OCI-LY7 (cell line): ENCODE measurements at regions not wholly inside any gene's neighbourhood (a gene's known extent, or its start where the extent isn't known, plus 50 kb on each side); places are given as distances from the start of the nearest gene placed in this dataset.

Source experiments
- BruUV-seq: library from RNA; stranded (reverse); fragments of 400-500 nt; replicated peaks from 2 replicates; lab custom pipeline; 2021; lab: Mats Ljungman, UMichigan
- CTCF ChIA-PET: fragments of 300-600 bp; sonication (Branson Sonifier 250); formaldehyde crosslinking; loops from one replicate; lab custom pipeline; 2022; ENCODE audit warnings: antibody characterized with exemption; ENCODE audit not compliant: unreplicated experiment; lab: Charles Lee
- POLR2A ChIA-PET: fragments of 300-600 bp; sonication (Branson Sonifier 250); formaldehyde crosslinking; loops from one replicate; lab custom pipeline; 2022; ENCODE audit warnings: antibody characterized with exemption; lab: Charles Lee
- DNase-seq: peaks from one replicate; pipeline ENCODE4 v3.0.0-alpha.2; 2015; ENCODE audit warnings: low spot score
- H2AFZ ChIP-seq: fragments of 200-600 bp; sonication (generic), shearing (Covaris generic); 2 replicates; pipeline ENCODE4 v1.6.1; 2014; ENCODE audit warnings: mild to moderate bottlenecking, antibody characterized with exemption, low read length, moderate library complexity
- H3K27ac ChIP-seq: fragments of 200-600 bp; sonication (generic); 2 replicates; pipeline ENCODE4 v1.5.1; 2014; ENCODE audit warnings: mixed run types, low read depth, mild to moderate bottlenecking, moderate library complexity, low read length, inconsistent platforms; ENCODE audit not compliant: poor library complexity, severe bottlenecking
- H3K36me3 ChIP-seq: fragments of 200-600 bp; sonication (generic); 2 replicates; pipeline ENCODE4 v1.6.1; 2014; ENCODE audit warnings: mild to moderate bottlenecking, antibody characterized with exemption, low read length, moderate library complexity, mixed read lengths; ENCODE audit not compliant: insufficient read depth
- H3K4me1 ChIP-seq: fragments of 200-600 bp; sonication (generic); 2 replicates; pipeline ENCODE4 v1.5.1; 2014; ENCODE audit warnings: mild to moderate bottlenecking, low read length; ENCODE audit not compliant: insufficient read depth, poor library complexity, severe bottlenecking
- H3K4me2 ChIP-seq: fragments of 200-600 bp; sonication (generic); 2 replicates; pipeline ENCODE4 v1.6.1; 2014; ENCODE audit warnings: mild to moderate bottlenecking, low read length
- H3K4me3 ChIP-seq: fragments of 200-600 bp; sonication (generic); 2 replicates; pipeline ENCODE4 v1.5.1; 2014; ENCODE audit warnings: mild to moderate bottlenecking, low read depth, low read length; ENCODE audit not compliant: poor library complexity, severe bottlenecking
- H3K79me2 ChIP-seq: fragments of 200-600 bp; sonication (generic); 2 replicates; pipeline ENCODE4 v1.6.1; 2016; ENCODE audit warnings: low read depth, mild to moderate bottlenecking, low read length, moderate library complexity, mixed read lengths; ENCODE audit not compliant: insufficient read depth
- H3K9me2 ChIP-seq: fragments of 200-600 bp; sonication (generic); 2 replicates; pipeline ENCODE4 v1.6.1; 2016; ENCODE audit warnings: mild to moderate bottlenecking, low read length, mixed read lengths; ENCODE audit not compliant: insufficient read depth
- H3K9me3 ChIP-seq: fragments of 200-600 bp; sonication (generic); 2 replicates; pipeline ENCODE4 v1.6.1; 2014; ENCODE audit warnings: mild to moderate bottlenecking, mixed run types, low read length, mixed read lengths
- H4K20me1 ChIP-seq: fragments of 200-600 bp; sonication (generic); 2 replicates; pipeline ENCODE4 v1.6.1; 2014; ENCODE audit warnings: mild to moderate bottlenecking, antibody characterized with exemption, low read length, moderate library complexity, mixed read lengths; ENCODE audit not compliant: insufficient read depth
- EZH2phosphoT487 ChIP-seq: fragments of 200-600 bp; sonication (generic); IDR thresholded peaks from 2 replicates; pipeline ENCODE4 v1.6.1; 2018; ENCODE audit warnings: low read depth, borderline replicate concordance, mild to moderate bottlenecking, mixed run types, antibody characterized with exemption, low read length, moderate library complexity, mixed read lengths
- intact Hi-C: fragments of 100-400 bp; cut with micrococcal nuclease; formaldehyde crosslinking; loops from one replicate; pipeline ENCODE4 v1.10.0; 2022; ENCODE audit not compliant: unreplicated experiment
- TF ChIP-seq, protein P1 (sequence below): fragments of 200-600 bp; sonication (generic); conservative IDR thresholded peaks from 2 replicates; pipeline ENCODE4 v1.5.1; 2014; ENCODE audit warnings: mild to moderate bottlenecking, antibody characterized with exemption, low read length, moderate library complexity, mixed read lengths

DNA sequence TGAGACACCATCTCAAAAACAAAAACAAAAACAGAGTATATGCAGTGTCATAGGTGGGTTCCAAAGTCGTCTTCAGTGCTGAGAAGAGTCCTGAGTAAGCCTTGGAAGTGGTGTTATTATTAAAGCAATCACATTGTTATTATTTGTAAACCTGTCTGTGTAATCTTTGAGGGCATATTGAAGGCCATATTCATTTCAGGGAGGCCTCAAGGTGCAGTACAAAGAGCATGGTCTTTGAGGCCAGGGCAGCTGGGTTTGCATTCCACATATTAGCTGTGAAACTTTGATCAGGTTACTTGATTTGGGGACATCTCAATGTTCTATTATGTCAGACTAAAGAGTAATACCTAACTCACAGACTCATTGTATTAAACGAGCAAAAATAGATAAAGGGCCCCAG lies 139.3 kb upstream of the SOX4 start:
- no peak overlapping the region for H3K27ac ChIP-seq
- H3K4me3 ChIP-seq, result no peak overlapping the region
- ChIA-PET CTCF (no interaction called here), POLR2A (no interaction called here)
- TF ChIP-seq EZH2phosphoT487, result no peak
- TF ChIP-seq, protein P1, sequence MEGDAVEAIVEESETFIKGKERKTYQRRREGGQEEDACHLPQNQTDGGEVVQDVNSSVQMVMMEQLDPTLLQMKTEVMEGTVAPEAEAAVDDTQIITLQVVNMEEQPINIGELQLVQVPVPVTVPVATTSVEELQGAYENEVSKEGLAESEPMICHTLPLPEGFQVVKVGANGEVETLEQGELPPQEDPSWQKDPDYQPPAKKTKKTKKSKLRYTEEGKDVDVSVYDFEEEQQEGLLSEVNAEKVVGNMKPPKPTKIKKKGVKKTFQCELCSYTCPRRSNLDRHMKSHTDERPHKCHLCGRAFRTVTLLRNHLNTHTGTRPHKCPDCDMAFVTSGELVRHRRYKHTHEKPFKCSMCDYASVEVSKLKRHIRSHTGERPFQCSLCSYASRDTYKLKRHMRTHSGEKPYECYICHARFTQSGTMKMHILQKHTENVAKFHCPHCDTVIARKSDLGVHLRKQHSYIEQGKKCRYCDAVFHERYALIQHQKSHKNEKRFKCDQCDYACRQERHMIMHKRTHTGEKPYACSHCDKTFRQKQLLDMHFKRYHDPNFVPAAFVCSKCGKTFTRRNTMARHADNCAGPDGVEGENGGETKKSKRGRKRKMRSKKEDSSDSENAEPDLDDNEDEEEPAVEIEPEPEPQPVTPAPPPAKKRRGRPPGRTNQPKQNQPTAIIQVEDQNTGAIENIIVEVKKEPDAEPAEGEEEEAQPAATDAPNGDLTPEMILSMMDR, result no peak
- H3K36me3 ChIP-seq, result no peaks in the 10 kb centered on the region
- no peak overlapping the region for H2AFZ ChIP-seq
- H3K79me2 ChIP-seq, result no peaks in the 10 kb centered on the region
- H3K4me1 ChIP-seq, result no peaks in the 10 kb centered on the region
- H3K9me3 ChIP-seq, result no peaks in the 10 kb centered on the region
- intact Hi-C loops, result no loop called here
- H3K4me2 ChIP-seq, result no peak overlapping the region
- no peaks in the 10 kb centered on the region for H3K9me2 ChIP-seq
- H4K20me1 ChIP-seq, result no peaks in the 10 kb centered on the region
- DNase-seq, result no peak
- BruUV-seq, result no TSS peak

DNA sequence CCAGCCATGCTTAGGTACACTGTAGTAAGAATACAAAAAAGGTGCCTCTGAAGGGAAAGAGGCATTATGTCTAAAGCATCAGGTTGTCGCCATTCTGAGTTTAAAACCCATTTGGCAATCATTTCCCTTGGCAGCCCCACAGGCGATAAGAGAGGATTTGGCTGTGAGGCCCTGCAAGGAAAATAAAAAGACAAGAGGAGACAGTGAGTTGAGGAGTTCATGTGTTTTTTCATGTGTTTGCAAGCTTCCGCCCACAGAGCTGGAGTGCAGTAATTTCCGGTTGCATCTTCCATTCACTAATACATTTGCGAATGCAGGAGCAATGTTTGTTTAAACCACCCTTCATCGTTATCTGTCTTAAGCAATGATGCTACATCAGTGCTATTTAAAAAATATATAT lies 138.5 kb upstream of the SOX4 start:
- Histone ChIP-seq H3K4me1 (no peaks in the 10 kb centered on the region), H4K20me1 (no peaks in the 10 kb centered on the region), H3K4me2 (no peak overlapping the region), H3K27ac (no peak overlapping the region), H2AFZ (no peak overlapping the region), H3K4me3 (no peak overlapping the region), H3K9me3 (no peaks in the 10 kb centered on the region), H3K79me2 (no peaks in the 10 kb centered on the region), H3K9me2 (no peaks in the 10 kb centered on the region), H3K36me3 (no peaks in the 10 kb centered on the region)
- no peak for DNase-seq
- TF ChIP-seq, protein P1, result no peak
- no peak for TF ChIP-seq EZH2phosphoT487
- CTCF ChIA-PET, result no interaction called here
- no TSS peak for BruUV-seq
- POLR2A ChIA-PET, result no interaction called here
- intact Hi-C loops, result no loop called here

DNA sequence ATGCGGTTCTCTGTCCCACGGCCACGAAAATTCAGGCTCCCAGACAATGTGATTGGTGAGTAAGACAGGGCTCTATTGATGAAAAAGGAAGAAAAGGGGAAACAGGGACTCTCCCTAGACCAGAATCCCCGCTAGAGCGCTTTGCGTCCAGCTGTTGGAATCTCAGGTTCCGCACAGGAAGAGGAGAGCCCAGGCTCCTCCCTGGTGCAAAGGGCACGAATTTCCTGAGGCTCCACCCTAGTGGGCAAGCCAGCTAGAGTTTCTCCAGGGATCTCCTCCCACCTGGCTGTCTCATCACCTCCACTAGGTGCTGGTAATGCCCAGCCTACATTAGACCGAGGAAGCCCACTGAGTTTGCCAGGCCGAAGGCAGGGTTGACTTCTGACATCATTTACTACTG lies 135.9 kb upstream of the SOX4 start:
- TF ChIP-seq, protein P1, result no peak
- no peak for TF ChIP-seq EZH2phosphoT487
- ChIA-PET POLR2A (no interaction called here), CTCF (no interaction called here)
- BruUV-seq, result no TSS peak
- Histone ChIP-seq H3K4me2 (no peak overlapping the region), H3K36me3 (no peaks in the 10 kb centered on the region), H3K79me2 (no peaks in the 10 kb centered on the region), H3K4me3 (no peak overlapping the region), H4K20me1 (no peaks in the 10 kb centered on the region), H3K9me3 (no peaks in the 10 kb centered on the region), H3K9me2 (no peaks in the 10 kb centered on the region), H2AFZ (no peak overlapping the region), H3K27ac (no peak overlapping the region), H3K4me1 (no peaks in the 10 kb centered on the region)
- DNase-seq, result no peak
- intact Hi-C loops, result no loop called here
